ENCODE measurements at regions not wholly inside any gene's neighbourhood (a gene's known extent, or its start where the extent isn't known, plus 50 kb on each side); places are given as distances from the start of the nearest gene placed in this dataset.
A peak's percentile ranks its signal among the peaks of the same experiment; 100 is the strongest.

DNA sequence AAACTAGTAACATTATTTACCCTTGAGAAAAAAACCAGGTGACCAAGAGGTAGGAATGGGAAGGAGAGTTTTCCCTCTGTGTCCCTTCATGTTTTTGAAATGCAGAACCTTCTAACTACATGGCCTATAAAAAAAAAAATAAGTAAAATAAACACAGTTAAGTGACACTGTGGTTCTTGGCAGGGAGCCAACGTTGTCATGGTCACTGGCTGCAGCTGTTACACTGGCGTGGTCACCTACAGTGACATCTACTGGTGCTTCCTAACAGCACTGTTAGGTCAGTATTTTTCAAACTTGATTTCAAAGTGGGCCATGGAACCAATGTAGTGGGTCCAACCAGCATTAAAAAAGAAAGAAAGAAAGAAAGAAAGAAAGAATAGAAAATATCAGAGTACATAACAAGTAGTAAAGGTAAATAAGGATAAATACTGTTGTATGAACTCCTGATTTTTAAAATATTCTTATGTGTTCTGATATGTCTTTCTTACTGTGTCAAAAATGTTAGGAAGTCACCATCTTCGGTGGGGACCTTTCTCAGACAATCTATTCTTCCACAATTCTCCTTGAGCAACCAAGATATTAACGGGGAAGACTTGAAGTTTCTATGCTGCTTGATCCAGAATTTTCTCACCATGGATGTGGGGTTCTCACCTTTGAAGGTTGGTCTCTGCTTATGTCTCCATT, 59.1 kb upstream of the PJA2 start:
- no peak overlapping the region for H2AFZ ChIP-seq (ENCODE audit: low read length)
- no peaks in the 10 kb centered on the region for H3K36me3 ChIP-seq (ENCODE audit: insufficient read depth, low read length)
- H3K9me3 ChIP-seq (ENCODE audit: low read depth, low read length), result no peaks in the 10 kb centered on the region
- DNase-seq (ENCODE audit: insufficient read length, low spot score, missing footprints), result peak; percentile 88
- H3K79me2 ChIP-seq (ENCODE audit: insufficient read depth, low read length), result no peaks in the 10 kb centered on the region
- H3K4me2 ChIP-seq (ENCODE audit: insufficient read depth, low read length), result peak overlapping the region; percentile 2
- H3K4me1 ChIP-seq (ENCODE audit: insufficient read depth, low read length), result peaks cover 8% of the 10 kb centered on the region
- H3K27me3 ChIP-seq (ENCODE audit: insufficient read depth, low read length), result peaks cover 3% of the 10 kb centered on the region
- no peak overlapping the region for H3K27ac ChIP-seq (ENCODE audit: low read depth, low read length)
- H4K20me1 ChIP-seq (ENCODE audit: insufficient read depth, low read length), result no peaks in the 10 kb centered on the region
- TF ChIP-seq, protein P1, sequence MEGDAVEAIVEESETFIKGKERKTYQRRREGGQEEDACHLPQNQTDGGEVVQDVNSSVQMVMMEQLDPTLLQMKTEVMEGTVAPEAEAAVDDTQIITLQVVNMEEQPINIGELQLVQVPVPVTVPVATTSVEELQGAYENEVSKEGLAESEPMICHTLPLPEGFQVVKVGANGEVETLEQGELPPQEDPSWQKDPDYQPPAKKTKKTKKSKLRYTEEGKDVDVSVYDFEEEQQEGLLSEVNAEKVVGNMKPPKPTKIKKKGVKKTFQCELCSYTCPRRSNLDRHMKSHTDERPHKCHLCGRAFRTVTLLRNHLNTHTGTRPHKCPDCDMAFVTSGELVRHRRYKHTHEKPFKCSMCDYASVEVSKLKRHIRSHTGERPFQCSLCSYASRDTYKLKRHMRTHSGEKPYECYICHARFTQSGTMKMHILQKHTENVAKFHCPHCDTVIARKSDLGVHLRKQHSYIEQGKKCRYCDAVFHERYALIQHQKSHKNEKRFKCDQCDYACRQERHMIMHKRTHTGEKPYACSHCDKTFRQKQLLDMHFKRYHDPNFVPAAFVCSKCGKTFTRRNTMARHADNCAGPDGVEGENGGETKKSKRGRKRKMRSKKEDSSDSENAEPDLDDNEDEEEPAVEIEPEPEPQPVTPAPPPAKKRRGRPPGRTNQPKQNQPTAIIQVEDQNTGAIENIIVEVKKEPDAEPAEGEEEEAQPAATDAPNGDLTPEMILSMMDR (IDR thresholded peaks at IDR 0.05; ENCODE audit: extremely low read depth, low read depth, low read length), result peak; percentile 91
- H3K4me3 ChIP-seq (ENCODE audit: insufficient read depth, low read length), result no peak overlapping the region

DNA sequence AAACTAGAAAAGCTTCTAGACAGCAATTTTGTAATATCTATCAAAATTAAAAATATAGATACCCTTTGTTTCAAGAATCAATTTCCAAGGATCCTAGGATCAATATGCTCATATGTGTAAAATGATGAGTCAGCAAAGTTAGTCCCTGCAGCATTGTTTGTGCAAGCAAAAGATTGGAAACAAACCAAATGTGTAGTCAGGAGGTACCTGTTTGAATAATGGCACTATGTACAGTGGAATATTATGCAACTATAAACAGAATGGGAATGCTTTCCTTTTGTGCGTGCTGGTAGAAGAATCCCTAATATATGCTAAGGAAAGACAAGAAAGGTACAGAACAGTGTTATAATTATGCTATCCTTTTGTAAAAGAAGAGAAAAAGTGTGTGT, 58.5 kb upstream of the PJA2 start:
- H3K79me2 ChIP-seq (ENCODE audit: insufficient read depth, low read length), result no peaks in the 10 kb centered on the region
- peaks cover 8% of the 10 kb centered on the region for H3K4me1 ChIP-seq (ENCODE audit: insufficient read depth, low read length)
- TF ChIP-seq, protein P1 (IDR thresholded peaks at IDR 0.05; ENCODE audit: extremely low read depth, low read depth, low read length), result no peak
- no peak for DNase-seq (ENCODE audit: insufficient read length, low spot score, missing footprints)
- peaks cover 2% of the 10 kb centered on the region for H3K27me3 ChIP-seq (ENCODE audit: insufficient read depth, low read length)
- H3K36me3 ChIP-seq (ENCODE audit: insufficient read depth, low read length), result no peaks in the 10 kb centered on the region
- no peaks in the 10 kb centered on the region for H4K20me1 ChIP-seq (ENCODE audit: insufficient read depth, low read length)
- H3K9me3 ChIP-seq (ENCODE audit: low read depth, low read length), result no peaks in the 10 kb centered on the region
- no peak overlapping the region for H3K4me3 ChIP-seq (ENCODE audit: insufficient read depth, low read length)
- H3K27ac ChIP-seq (ENCODE audit: low read depth, low read length), result no peak overlapping the region
- peak overlapping the region; percentile 2 for H3K4me2 ChIP-seq (ENCODE audit: insufficient read depth, low read length)
- H2AFZ ChIP-seq (ENCODE audit: low read length), result no peak overlapping the region

DNA sequence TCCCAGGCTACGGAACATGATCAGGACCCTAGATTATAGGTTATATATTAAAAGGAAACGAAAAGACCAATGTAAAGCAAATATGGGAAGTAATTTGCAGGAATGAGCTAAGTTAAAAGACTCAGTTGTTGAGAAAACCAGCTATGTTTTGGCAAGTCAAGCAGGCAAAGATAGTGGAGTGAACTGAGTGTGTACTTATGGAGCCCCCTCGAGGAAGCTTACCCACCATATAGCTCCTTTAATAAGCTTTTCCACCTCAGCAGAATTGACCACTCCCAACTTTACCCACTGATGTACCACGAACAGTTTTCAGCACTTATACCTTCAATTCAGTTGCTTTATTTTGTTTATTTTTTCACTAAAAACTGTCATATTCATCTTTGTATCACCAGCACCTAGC, 57.3 kb upstream of the PJA2 start:
- no peak overlapping the region for H3K27ac ChIP-seq (ENCODE audit: low read depth, low read length)
- H3K4me1 ChIP-seq (ENCODE audit: insufficient read depth, low read length), result peaks cover 8% of the 10 kb centered on the region
- H3K36me3 ChIP-seq (ENCODE audit: insufficient read depth, low read length), result no peaks in the 10 kb centered on the region
- no peak overlapping the region for H3K4me3 ChIP-seq (ENCODE audit: insufficient read depth, low read length)
- DNase-seq (ENCODE audit: insufficient read length, low spot score, missing footprints), result no peak
- no peaks in the 10 kb centered on the region for H3K9me3 ChIP-seq (ENCODE audit: low read depth, low read length)
- H3K4me2 ChIP-seq (ENCODE audit: insufficient read depth, low read length), result no peak overlapping the region
- H4K20me1 ChIP-seq (ENCODE audit: insufficient read depth, low read length), result no peaks in the 10 kb centered on the region
- TF ChIP-seq, protein P1 (IDR thresholded peaks at IDR 0.05; ENCODE audit: extremely low read depth, low read depth, low read length), result no peak
- H2AFZ ChIP-seq (ENCODE audit: low read length), result no peak overlapping the region
- no peaks in the 10 kb centered on the region for H3K79me2 ChIP-seq (ENCODE audit: insufficient read depth, low read length)
- peaks cover 2% of the 10 kb centered on the region for H3K27me3 ChIP-seq (ENCODE audit: insufficient read depth, low read length)

All from osteoblast (primary cell).